ENCODE measurements at regions not wholly inside any gene's neighbourhood (a gene's known extent, or its start where the extent isn't known, plus 50 kb on each side); places are given as distances from the start of the nearest gene placed in this dataset.

GRCh38 chr12:94717656-94718055 lies 67.3 kb upstream of the TMCC3 start:
- H3K36me3 ChIP-seq = no peaks in the 10 kb centered on the region
- WGBS = 59% methylated on average over 1 of the region's 1 CpG
- H3K27me3 ChIP-seq = no peaks in the 10 kb centered on the region
- no peak for TF ChIP-seq EP300 (IDR thresholded peaks at IDR 0.05)
- TF ChIP-seq, protein P1, sequence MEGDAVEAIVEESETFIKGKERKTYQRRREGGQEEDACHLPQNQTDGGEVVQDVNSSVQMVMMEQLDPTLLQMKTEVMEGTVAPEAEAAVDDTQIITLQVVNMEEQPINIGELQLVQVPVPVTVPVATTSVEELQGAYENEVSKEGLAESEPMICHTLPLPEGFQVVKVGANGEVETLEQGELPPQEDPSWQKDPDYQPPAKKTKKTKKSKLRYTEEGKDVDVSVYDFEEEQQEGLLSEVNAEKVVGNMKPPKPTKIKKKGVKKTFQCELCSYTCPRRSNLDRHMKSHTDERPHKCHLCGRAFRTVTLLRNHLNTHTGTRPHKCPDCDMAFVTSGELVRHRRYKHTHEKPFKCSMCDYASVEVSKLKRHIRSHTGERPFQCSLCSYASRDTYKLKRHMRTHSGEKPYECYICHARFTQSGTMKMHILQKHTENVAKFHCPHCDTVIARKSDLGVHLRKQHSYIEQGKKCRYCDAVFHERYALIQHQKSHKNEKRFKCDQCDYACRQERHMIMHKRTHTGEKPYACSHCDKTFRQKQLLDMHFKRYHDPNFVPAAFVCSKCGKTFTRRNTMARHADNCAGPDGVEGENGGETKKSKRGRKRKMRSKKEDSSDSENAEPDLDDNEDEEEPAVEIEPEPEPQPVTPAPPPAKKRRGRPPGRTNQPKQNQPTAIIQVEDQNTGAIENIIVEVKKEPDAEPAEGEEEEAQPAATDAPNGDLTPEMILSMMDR (IDR thresholded peaks at IDR 0.05) = no peak
- no peak for TF ChIP-seq POLR2A (IDR thresholded peaks at IDR 0.05; ENCODE audit: low read depth)
- no peak for TF ChIP-seq POLR2AphosphoS5 (IDR thresholded peaks at IDR 0.05)
- no peak overlapping the region for H3K27ac ChIP-seq (replicated peaks in 1 of 4)
- intact Hi-C loops (cut with DNase I) = no loop called here
- no peaks in the 10 kb centered on the region for H3K9me3 ChIP-seq
- peaks cover 0 to 33% (median 15%) of the 10 kb centered on the region in 4 donors for H3K4me1 ChIP-seq
- no peak for DNase-seq (ENCODE audit: extremely low spot score)
- H3K4me3 ChIP-seq = no peak overlapping the region

- Histone ChIP-seq H3K4me1 (peaks cover 0 to 33% (median 15%) of the 10 kb centered on the region in 4 donors), H3K36me3 (no peaks in the 10 kb centered on the region), H3K27me3 (no peaks in the 10 kb centered on the region), H3K9me3 (no peaks in the 10 kb centered on the region), H3K27ac (replicated peaks in 1 of 4) (no peak overlapping the region), H3K4me3 (no peak overlapping the region)
- 86% methylated on average over 8 of the region's 8 CpGs for WGBS
- intact Hi-C loops (cut with DNase I) = no loop called here
- DNase-seq (ENCODE audit: extremely low spot score) = no peak
- TF ChIP-seq POLR2A (IDR thresholded peaks at IDR 0.05; ENCODE audit: low read depth) = no peak
- TF ChIP-seq POLR2AphosphoS5 (IDR thresholded peaks at IDR 0.05) = no peak
- no peak for TF ChIP-seq EP300 (IDR thresholded peaks at IDR 0.05)
- TF ChIP-seq, protein P1 (IDR thresholded peaks at IDR 0.05) = no peak
These were observed 66.8 kb upstream of the TMCC3 start for GRCh38 chr12:94717108-94717507.

DNA sequence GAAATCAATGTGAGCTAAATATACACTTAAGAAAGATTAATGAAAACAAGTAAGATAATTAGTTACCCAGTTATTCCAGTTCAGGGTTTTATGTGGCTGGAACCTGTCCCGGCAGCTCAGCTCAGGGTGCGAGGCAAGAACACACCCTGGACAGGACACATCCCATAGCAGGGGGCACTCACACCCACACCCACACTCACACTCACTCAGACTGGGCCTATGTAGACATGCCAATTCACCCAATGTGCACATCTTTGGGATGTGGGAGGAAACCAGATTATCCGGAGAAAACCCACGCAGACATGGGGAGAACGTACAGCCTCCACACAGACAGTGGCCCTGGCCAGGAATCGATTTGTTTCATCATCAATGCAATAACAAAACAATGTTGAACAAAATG lies 66.0 kb upstream of the TMCC3 start:
- Histone ChIP-seq H3K4me3 (no peak overlapping the region), H3K36me3 (no peaks in the 10 kb centered on the region), H3K27ac (replicated peaks in 1 of 4) (no peak overlapping the region), H3K27me3 (no peaks in the 10 kb centered on the region), H3K9me3 (no peaks in the 10 kb centered on the region), H3K4me1 (peaks cover 0 to 33% (median 15%) of the 10 kb centered on the region in 4 donors)
- no peak for DNase-seq (ENCODE audit: extremely low spot score)
- intact Hi-C loops (cut with DNase I) = no loop called here
- 74% methylated on average over 6 of the region's 6 CpGs for WGBS
- TF ChIP-seq EP300 (IDR thresholded peaks at IDR 0.05) (no peak), POLR2AphosphoS5 (IDR thresholded peaks at IDR 0.05) (no peak), POLR2A (IDR thresholded peaks at IDR 0.05; ENCODE audit: low read depth) (no peak)
- TF ChIP-seq, protein P1 (IDR thresholded peaks at IDR 0.05) = no peak

GRCh38 chr12:94714378-94715114 lies 64.2 kb upstream of the TMCC3 start:
- Histone ChIP-seq H3K36me3 (no peaks in the 10 kb centered on the region), H3K4me3 (no peak overlapping the region), H3K27ac (replicated peaks in 1 of 4) (no peak overlapping the region), H3K4me1 (peaks cover 0 to 33% (median 15%) of the 10 kb centered on the region in 4 donors), H3K9me3 (no peaks in the 10 kb centered on the region), H3K27me3 (no peaks in the 10 kb centered on the region)
- TF ChIP-seq POLR2A (IDR thresholded peaks at IDR 0.05; ENCODE audit: low read depth) (no peak), POLR2AphosphoS5 (IDR thresholded peaks at IDR 0.05) (no peak), EP300 (IDR thresholded peaks at IDR 0.05) (no peak)
- TF ChIP-seq, protein P1 (IDR thresholded peaks at IDR 0.05) = no peak
- intact Hi-C loops (cut with DNase I) = no loop called here
- 68% methylated on average over 6 of the region's 6 CpGs for WGBS
- DNase-seq (ENCODE audit: extremely low spot score) = no peak

All from esophagus muscularis mucosa (tissue), 4 donors.